NCI-H2196 (cell line): ENCODE measurements at regions not wholly inside any gene's neighbourhood (a gene's known extent, or its start where the extent isn't known, plus 50 kb on each side); places are given as distances from the start of the nearest gene placed in this dataset.

ENCODE experiments used
- DNase-seq: peaks from one replicate; lab custom pipeline; 2025; ENCODE audit not compliant: unreplicated experiment; lab: John Stamatoyannopoulos, UW

- no peak for DNase-seq
Observed at GRCh38 chr6:133688705-133689492, 200.0 kb upstream of the TCF21 start.

GRCh38 chr6:133689863-133690262 is 199.1 kb upstream of the TCF21 start:
- DNase-seq = no peak

GRCh38 chr6:133693565-133693964 is 195.3 kb upstream of the TCF21 start:
- DNase-seq = no peak

- no peak for DNase-seq
Observed at GRCh38 chr6:133697185-133697584, 191.7 kb upstream of the TCF21 start.

GRCh38 chr6:133697666-133698065 is 191.2 kb upstream of the TCF21 start:
- no peak for DNase-seq

- no peak for DNase-seq
Observed at GRCh38 chr6:133698272-133698671, 190.6 kb upstream of the TCF21 start.

- DNase-seq = no peak
Observed at GRCh38 chr6:133699741-133700385, 189.1 kb upstream of the TCF21 start.

GRCh38 chr6:133701633-133702331 is 187.1 kb upstream of the TCF21 start:
- DNase-seq = no peak

GRCh38 chr6:133704371-133704770 is 184.5 kb upstream of the TCF21 start:
- no peak for DNase-seq

GRCh38 chr6:133705066-133705465 is 183.8 kb upstream of the TCF21 start:
- DNase-seq = no peak

GRCh38 chr6:133705731-133706130 is 183.2 kb upstream of the TCF21 start:
- no peak for DNase-seq

- DNase-seq = no peak
Observed at GRCh38 chr6:133707456-133707855, 181.5 kb upstream of the TCF21 start.

- DNase-seq = no peak
Observed at GRCh38 chr6:133710826-133711225, 178.1 kb upstream of the TCF21 start.

- no peak for DNase-seq
Observed at GRCh38 chr6:133715270-133715669, 173.6 kb upstream of the TCF21 start.

- no peak for DNase-seq
Observed at GRCh38 chr6:133724726-133725125, 164.2 kb upstream of the TCF21 start.

- no peak for DNase-seq
Observed at GRCh38 chr6:133726188-133726587, 162.7 kb upstream of the TCF21 start.

- no peak for DNase-seq
Observed at GRCh38 chr6:133730881-133731280, 158.0 kb upstream of the TCF21 start.

- no peak for DNase-seq
Observed at GRCh38 chr6:133740218-133740617, 148.7 kb upstream of the TCF21 start.

GRCh38 chr6:133740816-133741215 is 148.1 kb upstream of the TCF21 start:
- DNase-seq = no peak

- DNase-seq = no peak
Observed at GRCh38 chr6:133741375-133741861, 147.5 kb upstream of the TCF21 start.

- no peak for DNase-seq
Observed at GRCh38 chr6:133743621-133744020, 145.3 kb upstream of the TCF21 start.

- no peak for DNase-seq
Observed at GRCh38 chr6:133746417-133746770, 142.5 kb upstream of the TCF21 start.
